B cell (primary cell): ENCODE measurements at regions not wholly inside any gene's neighbourhood (a gene's known extent, or its start where the extent isn't known, plus 50 kb on each side); places are given as distances from the start of the nearest gene placed in this dataset.

Source experiments
- ATAC-seq: fragments of 200-7000 bp; cut with Tn5 transposase; one replicate; pipeline ENCODE4 v1.10.0; 2021; ENCODE audit warnings: low read depth, mild to moderate bottlenecking, moderate number of reproducible peaks, moderate library complexity
- CTCF ChIA-PET: fragments of 350-600 bp; sonication (Branson Sonifier 250); formaldehyde crosslinking; loops from one replicate; lab custom pipeline; 2021; ENCODE audit warnings: antibody characterized with exemption, inconsistent platforms; lab: Charles Lee
- POLR2A ChIA-PET: fragments of 350-600 bp; sonication (Branson Sonifier 250); formaldehyde crosslinking; loops from one replicate; lab custom pipeline; 2021; ENCODE audit warnings: antibody characterized with exemption; lab: Charles Lee
- DNase-seq: peaks from one replicate; pipeline ENCODE4 v3.0.0; 2013
- H2AFZ ChIP-seq: 2 replicates; pipeline ENCODE4 v1.6.1; 2012; ENCODE audit warnings: mild to moderate bottlenecking, low read depth, low read length; ENCODE audit not compliant: insufficient read depth, poor library complexity, severe bottlenecking
- H3K27ac ChIP-seq, 2 donors: 1 replicate in 1 of 2; 2 replicates in 1 of 2; pipeline ENCODE4 v1.5.1; 2012 to 2013; ENCODE audit warnings: low read length in 2 of 2, mild to moderate bottlenecking in 2 of 2, moderate library complexity in 1 of 2
- H3K27me3 ChIP-seq, 4 experiments: fragments of 200-600 bp in 1 of 4; sonication (generic) in 1 of 4; replicated peaks in 1 of 4; 1 replicate in 2 of 4; 2 replicates in 2 of 4; pipeline versions ENCODE4 v1.6.1 to v1.7.0; 2013 to 2016; ENCODE audit warnings: low read length in 3 of 4, mild to moderate bottlenecking in 2 of 4, mixed read lengths in 1 of 4, moderate library complexity in 1 of 4; ENCODE audit not compliant: insufficient read depth in 4 of 4, control insufficient read depth in 3 of 4; ENCODE audit errors: control extremely low read depth in 1 of 4
- H3K36me3 ChIP-seq, 2 experiments: replicated peaks in 1 of 2; 1 replicate in 1 of 2; 2 replicates in 1 of 2; pipeline versions ENCODE4 v1.6.1 to v1.7.1; 2013; ENCODE audit warnings: low read length in 1 of 2; ENCODE audit not compliant: insufficient read depth in 2 of 2, control insufficient read depth in 1 of 2; ENCODE audit errors: control extremely low read depth in 1 of 2, extremely low read depth in 1 of 2
- H3K4me1 ChIP-seq, 2 donors: fragments of 200-600 bp in 1 of 2; sonication (generic) in 1 of 2; 1 replicate in 1 of 2; 2 replicates in 1 of 2; pipeline versions ENCODE4 v1.5.1 to v1.6.1; 2013 to 2017; ENCODE audit warnings: low read length in 2 of 2; ENCODE audit not compliant: control insufficient read depth in 2 of 2, insufficient read depth in 2 of 2
- H3K4me2 ChIP-seq: replicated peaks from 2 replicates; pipeline ENCODE3; 2012; ENCODE audit warnings: mild to moderate bottlenecking, low read depth, low read length; ENCODE audit not compliant: poor library complexity, severe bottlenecking
- H3K4me3 ChIP-seq, 5 experiments: fragments of 200-600 bp in 1 of 5; sonication (generic) in 1 of 5; 1 replicate in 3 of 5; 2 replicates in 2 of 5; pipeline versions ENCODE4 v1.5.1 to v1.7.0; 2011 to 2016; ENCODE audit warnings: low read length in 4 of 5, mild to moderate bottlenecking in 4 of 5, low read depth in 2 of 5, control low read depth in 1 of 5, moderate library complexity in 1 of 5; ENCODE audit not compliant: insufficient read depth in 1 of 5; ENCODE audit errors: control extremely low read depth in 1 of 5, extremely low read depth in 1 of 5
- H3K79me2 ChIP-seq: fragments of 200-600 bp; sonication (generic); one replicate; pipeline ENCODE4 v1.6.0; 2016; ENCODE audit warnings: low read length; ENCODE audit not compliant: control insufficient read depth, insufficient read depth
- H3K9ac ChIP-seq: fragments of 200-600 bp; sonication (generic); 2 replicates; pipeline ENCODE4 v1.6.1; 2017; ENCODE audit warnings: mild to moderate bottlenecking, low read length, moderate library complexity
- H3K9me3 ChIP-seq, 3 donors: one replicate each; pipeline versions ENCODE4 v1.6.1 to v1.7.1; 2013; ENCODE audit warnings: low read length in 2 of 3; ENCODE audit not compliant: control insufficient read depth in 2 of 3, insufficient read depth in 1 of 3; ENCODE audit errors: control extremely low read depth in 1 of 3
- H4K20me1 ChIP-seq: 2 replicates; pipeline ENCODE4 v1.6.0; 2012; ENCODE audit warnings: mild to moderate bottlenecking, low read length; ENCODE audit not compliant: insufficient read depth, control insufficient read depth, poor library complexity, severe bottlenecking
- H3K27ac Mint-ChIP-seq: one replicate; pipeline ENCODE4 v1.8.0; 2021; ENCODE audit warnings: mixed read lengths
- H3K27me3 Mint-ChIP-seq: one replicate; pipeline ENCODE4 v1.8.0; 2021; ENCODE audit warnings: mixed read lengths
- H3K4me1 Mint-ChIP-seq: one replicate; pipeline ENCODE4 v1.8.0; 2021; ENCODE audit warnings: mixed read lengths
- H3K4me3 Mint-ChIP-seq: one replicate; pipeline ENCODE4 v1.8.0; 2021; ENCODE audit warnings: mixed read lengths
- H3K9me3 Mint-ChIP-seq: one replicate; pipeline ENCODE4 v1.8.0; 2022; ENCODE audit warnings: mixed read lengths; ENCODE audit not compliant: insufficient read depth
- CTCF ChIP-seq: fragments of 200-600 bp; IDR thresholded peaks from one replicate; pipeline ENCODE4 v1.8.0; 2022; ENCODE audit warnings: antibody characterized with exemption, mild to moderate bottlenecking
- EZH2 ChIP-seq: IDR thresholded peaks from 2 replicates; pipeline ENCODE4 v1.6.1; 2012; ENCODE audit warnings: borderline replicate concordance, low read depth, mild to moderate bottlenecking, moderate library complexity, low read length; ENCODE audit not compliant: insufficient read depth, poor library complexity, severe bottlenecking
- WGBS: methylation state at CpG from one replicate; pipeline ENCODE4 v1.1.5; 2013; ENCODE audit warnings: missing lambda C conversion rate; ENCODE audit not compliant: insufficient coverage; 5-methylcytosine and 5-hydroxymethylcytosine counted together
- intact Hi-C: fragments of 100-400 bp; cut with micrococcal nuclease; formaldehyde crosslinking; loops from one replicate; pipeline ENCODE4 v1.10.0; 2022

DNA sequence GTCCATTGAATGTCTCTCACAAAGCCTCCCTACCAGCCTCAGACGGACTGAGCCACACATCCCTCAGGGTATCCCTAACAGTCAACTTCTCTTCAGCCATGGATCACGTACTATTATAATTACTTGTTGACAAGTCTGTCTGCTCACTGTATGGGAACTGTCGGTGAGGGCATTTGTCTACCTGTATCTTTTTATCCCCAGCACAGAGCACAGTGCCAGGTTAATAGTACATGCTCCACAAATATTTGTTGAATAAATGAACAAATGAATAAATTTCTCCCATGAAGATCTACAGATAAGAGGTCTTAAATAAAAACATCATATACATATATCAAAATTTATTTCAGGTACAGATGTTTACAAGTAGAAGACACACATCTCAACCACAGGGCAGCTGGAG is 414.0 kb downstream of the SOX9 start:
- H4K20me1 ChIP-seq, result no peaks in the 10 kb centered on the region
- no peak overlapping the region for H3K27ac Mint-ChIP-seq
- no peaks in the 10 kb centered on the region for H3K36me3 ChIP-seq
- no peaks in the 10 kb centered on the region for H3K79me2 ChIP-seq
- H3K9ac ChIP-seq, result no peak overlapping the region
- intact Hi-C loops, result no loop called here
- no peak overlapping the region for H3K27ac ChIP-seq
- H3K4me3 Mint-ChIP-seq, result no peak overlapping the region
- no peak overlapping the region for H2AFZ ChIP-seq
- WGBS, result 100% methylated on average over 1 of the region's 3 CpGs
- H3K4me1 Mint-ChIP-seq, result peaks cover under 1% of the 10 kb centered on the region
- ATAC-seq, result no peak
- no peaks in the 10 kb centered on the region for H3K9me3 ChIP-seq
- no peak overlapping the region for H3K4me2 ChIP-seq
- DNase-seq, result no peak
- no peaks in the 10 kb centered on the region for H3K4me1 ChIP-seq
- POLR2A ChIA-PET, result no interaction called here
- peaks cover 0 to 3% (median 1%) of the 10 kb centered on the region in 4 experiments for H3K27me3 ChIP-seq
- H3K27me3 Mint-ChIP-seq, result peaks cover 26% of the 10 kb centered on the region
- TF ChIP-seq EZH2 (no peak), CTCF (no peak)
- peaks cover 5% of the 10 kb centered on the region for H3K9me3 Mint-ChIP-seq
- H3K4me3 ChIP-seq, result no peak overlapping the region
- CTCF ChIA-PET, result interaction anchor here (1.4 to 2.0 kb wide), 2 partner anchors 22 to 25 kb away, joined by 4 to 8 read pairs; no protein-coding TSS in a partner anchor

GRCh38 chr17:72535346-72535745 is 414.5 kb downstream of the SOX9 start:
- no peaks in the 10 kb centered on the region for H4K20me1 ChIP-seq
- DNase-seq (no peak), ATAC-seq (no peak)
- H2AFZ ChIP-seq, result no peak overlapping the region
- H3K27me3 ChIP-seq, result peaks cover 0 to 5% (median 2%) of the 10 kb centered on the region in 4 experiments
- Mint-ChIP-seq H3K9me3 (peaks cover 5% of the 10 kb centered on the region), H3K27me3 (peaks cover 29% of the 10 kb centered on the region), H3K27ac (no peak overlapping the region), H3K4me1 (peaks cover 3% of the 10 kb centered on the region), H3K4me3 (no peak overlapping the region)
- H3K9me3 ChIP-seq, result no peaks in the 10 kb centered on the region
- 82% methylated on average over 3 of the region's 4 CpGs for WGBS
- H3K36me3 ChIP-seq, result no peaks in the 10 kb centered on the region
- no peaks in the 10 kb centered on the region for H3K79me2 ChIP-seq
- no peak for TF ChIP-seq CTCF
- TF ChIP-seq EZH2, result no peak
- H3K9ac ChIP-seq, result no peak overlapping the region
- POLR2A ChIA-PET, result no interaction called here
- no peaks in the 10 kb centered on the region for H3K4me1 ChIP-seq
- intact Hi-C loops, result no loop called here
- no peak overlapping the region for H3K4me3 ChIP-seq
- H3K4me2 ChIP-seq, result no peak overlapping the region
- H3K27ac ChIP-seq, result no peak overlapping the region
- CTCF ChIA-PET, result interaction anchor here (1.4 to 2.0 kb wide), 2 partner anchors 22 to 25 kb away, joined by 4 to 8 read pairs; no protein-coding TSS in a partner anchor
